ENCODE measurements at regions not wholly inside any gene's neighbourhood (a gene's known extent, or its start where the extent isn't known, plus 50 kb on each side); places are given as distances from the start of the nearest gene placed in this dataset.

DNA sequence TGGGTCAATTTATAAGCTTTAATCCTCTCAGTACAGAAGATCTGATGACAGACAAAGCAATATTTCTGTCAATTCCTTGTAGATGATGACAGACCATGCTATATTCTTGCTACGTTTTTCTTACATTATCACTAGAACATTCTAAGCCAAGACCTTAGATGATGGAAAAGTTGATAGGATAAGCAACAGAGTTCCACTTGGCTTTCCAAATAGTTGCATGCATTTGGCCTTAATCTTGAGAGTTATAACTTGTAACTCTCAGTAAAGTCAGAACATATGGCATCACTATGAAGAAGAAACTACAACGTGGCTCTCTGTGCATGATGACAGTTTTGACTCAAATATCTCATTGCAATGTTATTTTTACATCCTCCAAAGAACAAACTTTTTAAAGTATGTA, 544.3 kb upstream of the LRRC4C start:
- DNase-seq: no peak
- H3K27ac Mint-ChIP-seq: no peak overlapping the region
- no peaks in the 10 kb centered on the region for H3K27me3 Mint-ChIP-seq
- H3K9me3 Mint-ChIP-seq: peaks cover 11 to 13% of the 10 kb centered on the region in 2 donors
- ATAC-seq: no peak
- H3K4me1 Mint-ChIP-seq: no peaks in the 10 kb centered on the region
- no peak overlapping the region for H3K4me3 Mint-ChIP-seq

- DNase-seq (no peak), ATAC-seq (no peak)
- Mint-ChIP-seq H3K4me3 (no peak overlapping the region), H3K4me1 (no peaks in the 10 kb centered on the region), H3K9me3 (peaks cover 26 to 29% of the 10 kb centered on the region in 2 donors), H3K27me3 (no peaks in the 10 kb centered on the region), H3K27ac (no peak overlapping the region)
Observed at GRCh38 chr11:42006766-42007165, 547.3 kb upstream of the LRRC4C start.

GRCh38 chr11:42012271-42012670, 552.8 kb upstream of the LRRC4C start:
- no peak for ATAC-seq
- DNase-seq: no peak
- Mint-ChIP-seq H3K27ac (no peak overlapping the region), H3K4me3 (no peak overlapping the region), H3K9me3 (peaks cover 24 to 33% of the 10 kb centered on the region in 2 donors), H3K4me1 (no peaks in the 10 kb centered on the region), H3K27me3 (no peaks in the 10 kb centered on the region)

DNA sequence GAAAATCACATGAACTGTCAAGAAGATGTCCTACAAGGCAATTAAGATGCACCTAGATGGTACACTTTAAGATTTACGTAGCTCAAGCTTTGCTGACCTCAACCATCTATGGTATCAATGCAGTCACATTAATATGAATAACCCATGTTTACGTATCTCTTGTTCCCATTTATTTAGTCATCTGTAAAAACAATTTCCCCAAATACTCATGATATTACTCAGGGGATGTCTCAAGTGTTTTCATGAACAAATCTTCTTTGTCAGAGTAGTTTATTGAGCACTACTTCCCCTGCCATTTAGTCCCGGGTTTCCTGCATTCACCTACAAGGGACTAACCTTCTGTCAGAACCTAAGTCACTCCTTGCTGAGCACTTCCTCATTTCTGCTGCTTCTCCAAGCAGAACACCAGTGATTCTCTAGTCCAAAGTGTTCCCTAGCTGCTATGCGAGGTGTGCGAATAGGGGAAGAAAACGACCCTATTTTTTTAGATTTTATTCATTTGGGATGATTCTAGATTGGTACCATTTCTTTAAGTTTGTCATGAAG, 554.3 kb upstream of the LRRC4C start:
- H3K9me3 Mint-ChIP-seq: peaks cover 23 to 32% of the 10 kb centered on the region in 2 donors

GRCh38 chr11:42021911-42022310, 562.5 kb upstream of the LRRC4C start:
- no peaks in the 10 kb centered on the region for H3K4me1 Mint-ChIP-seq
- no peak for ATAC-seq
- H3K27me3 Mint-ChIP-seq: no peaks in the 10 kb centered on the region
- peaks cover 27 to 43% of the 10 kb centered on the region in 2 donors for H3K9me3 Mint-ChIP-seq
- no peak for DNase-seq
- no peak overlapping the region for H3K27ac Mint-ChIP-seq
- no peak overlapping the region for H3K4me3 Mint-ChIP-seq

More for the DNA sequence above, 554.3 kb upstream of the LRRC4C start:
- H3K4me1 Mint-ChIP-seq: no peaks in the 10 kb centered on the region
- DNase-seq (no peak), ATAC-seq (no peak)
- H3K4me3 Mint-ChIP-seq: no peak overlapping the region
- no peak overlapping the region for H3K27ac Mint-ChIP-seq
- H3K27me3 Mint-ChIP-seq: no peaks in the 10 kb centered on the region

GRCh38 chr11:42023267-42023666, 563.8 kb upstream of the LRRC4C start:
- Mint-ChIP-seq H3K9me3 (peaks cover 34 to 47% of the 10 kb centered on the region in 2 donors), H3K4me3 (no peak overlapping the region), H3K27me3 (no peaks in the 10 kb centered on the region), H3K27ac (no peak overlapping the region), H3K4me1 (no peaks in the 10 kb centered on the region)
- no peak for ATAC-seq
- DNase-seq: no peak

DNA sequence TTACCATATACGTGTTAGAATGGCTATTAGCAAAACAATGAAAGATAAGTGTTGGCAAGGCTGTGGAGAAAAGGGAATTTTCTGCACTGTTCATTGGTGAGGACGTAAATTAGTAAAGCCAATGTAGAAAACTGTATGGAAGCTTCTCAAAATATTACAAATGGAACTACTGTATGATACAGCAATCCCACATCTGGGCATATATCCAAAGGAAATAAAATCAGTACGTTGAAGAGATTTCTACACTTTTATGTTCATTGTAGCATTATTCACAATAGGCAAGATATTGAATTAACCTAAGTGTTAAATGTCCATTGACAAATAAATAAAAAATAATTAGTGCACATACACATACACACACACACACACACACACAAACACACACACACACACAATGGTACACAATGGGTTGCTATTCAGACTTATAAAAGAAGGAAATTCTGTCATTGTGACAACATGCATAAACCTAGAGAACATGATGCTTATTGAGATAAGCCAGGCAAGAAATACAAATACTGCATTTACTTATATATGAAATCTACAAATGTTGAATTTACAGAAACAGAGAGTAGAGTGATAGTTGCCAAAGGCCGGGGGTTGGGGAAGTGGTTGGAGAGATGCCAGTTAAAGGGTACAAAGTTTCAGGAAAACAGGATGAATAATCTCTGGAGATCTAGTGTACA, 565.8 kb upstream of the LRRC4C start:
- Mint-ChIP-seq H3K4me3 (no peak overlapping the region), H3K9me3 (peaks cover 33 to 45% of the 10 kb centered on the region in 2 donors), H3K4me1 (no peaks in the 10 kb centered on the region), H3K27me3 (no peaks in the 10 kb centered on the region), H3K27ac (no peak overlapping the region)
- DNase-seq: no peak
- ATAC-seq: no peak

DNA sequence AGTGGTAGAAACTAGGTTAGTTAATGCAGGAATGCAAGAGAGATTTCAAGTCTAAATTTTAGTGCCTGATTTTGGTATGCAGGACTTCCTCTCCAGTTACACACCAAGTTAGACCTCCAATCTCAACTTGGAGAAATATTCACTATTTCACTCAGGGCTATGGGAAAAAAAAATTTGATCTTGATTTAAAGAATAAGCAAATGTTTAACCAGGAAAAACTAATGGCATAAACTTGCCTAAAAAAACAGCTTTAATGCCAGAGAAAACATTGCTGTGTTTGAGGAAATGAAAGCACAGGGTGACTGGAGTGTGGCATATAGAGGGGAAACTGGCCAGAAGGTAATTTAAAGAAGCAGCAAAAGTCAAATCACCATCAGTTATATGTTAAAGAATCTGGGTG, 575.4 kb upstream of the LRRC4C start:
- Mint-ChIP-seq H3K4me1 (no peaks in the 10 kb centered on the region), H3K27ac (no peak overlapping the region), H3K4me3 (no peak overlapping the region), H3K27me3 (no peaks in the 10 kb centered on the region), H3K9me3 (peaks cover 4 to 8% of the 10 kb centered on the region in 2 donors)
- no peak for ATAC-seq
- DNase-seq: no peak

GRCh38 chr11:42036201-42036600, 576.7 kb upstream of the LRRC4C start:
- Mint-ChIP-seq H3K9me3 (peaks cover 4 to 8% of the 10 kb centered on the region in 2 donors), H3K27me3 (no peaks in the 10 kb centered on the region), H3K4me3 (no peak overlapping the region), H3K4me1 (no peaks in the 10 kb centered on the region), H3K27ac (no peak overlapping the region)
- no peak for DNase-seq
- ATAC-seq: no peak

GRCh38 chr11:42043312-42043711, 583.9 kb upstream of the LRRC4C start:
- no peak overlapping the region for H3K4me3 Mint-ChIP-seq
- H3K27ac Mint-ChIP-seq: no peak overlapping the region
- H3K27me3 Mint-ChIP-seq: no peaks in the 10 kb centered on the region
- ATAC-seq: no peak
- H3K9me3 Mint-ChIP-seq: peaks cover 7 to 16% of the 10 kb centered on the region in 2 donors
- H3K4me1 Mint-ChIP-seq: no peaks in the 10 kb centered on the region
- DNase-seq: no peak

DNA sequence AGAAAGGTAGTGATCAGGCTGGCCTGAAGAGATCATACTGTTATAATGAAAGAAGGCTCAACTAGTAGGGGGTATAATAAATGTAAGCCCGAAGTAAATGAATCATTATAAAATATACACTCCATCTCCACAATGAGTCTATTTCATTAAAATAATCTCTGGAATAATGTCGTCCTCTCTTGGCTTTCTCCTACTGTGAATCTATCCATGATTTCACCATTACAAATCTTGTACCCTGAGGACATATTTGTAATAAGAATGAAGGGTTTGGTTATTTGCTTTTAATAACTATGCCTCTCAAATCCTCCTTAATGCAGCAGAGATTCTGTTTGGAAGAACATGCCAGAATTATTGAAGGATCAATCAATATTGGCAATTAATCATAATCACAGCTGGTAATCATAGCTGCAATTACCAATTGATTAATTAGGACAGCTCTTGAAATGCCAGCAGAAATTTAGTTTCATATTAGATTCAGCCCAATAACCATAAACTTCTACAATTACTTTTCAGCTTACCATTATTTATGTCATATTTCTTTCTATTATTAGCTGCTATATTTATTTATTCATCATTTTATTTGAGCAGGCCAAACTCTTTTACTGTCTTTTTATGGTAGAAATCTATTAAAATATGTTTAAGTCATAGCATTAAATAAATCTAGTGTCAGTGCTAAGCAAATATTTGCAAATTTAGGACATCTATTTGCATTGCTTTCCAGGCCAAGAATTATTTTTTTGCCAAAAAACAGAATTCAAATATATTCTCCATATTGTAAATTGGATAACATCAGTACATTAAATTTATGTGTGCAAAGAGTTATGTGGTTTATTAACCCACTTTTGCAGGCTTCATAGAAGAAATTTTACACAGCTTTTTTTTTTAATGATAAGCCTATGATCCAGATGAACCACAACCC, 588.4 kb upstream of the LRRC4C start:
- H3K4me1 Mint-ChIP-seq: no peaks in the 10 kb centered on the region
- no peak overlapping the region for H3K4me3 Mint-ChIP-seq
- no peaks in the 10 kb centered on the region for H3K27me3 Mint-ChIP-seq
- DNase-seq (no peak), ATAC-seq (no peak)
- H3K9me3 Mint-ChIP-seq: peaks cover 15 to 27% of the 10 kb centered on the region in 2 donors
- no peak overlapping the region for H3K27ac Mint-ChIP-seq

GRCh38 chr11:42049186-42049585, 589.7 kb upstream of the LRRC4C start:
- Mint-ChIP-seq H3K4me1 (no peaks in the 10 kb centered on the region), H3K4me3 (no peak overlapping the region), H3K27me3 (no peaks in the 10 kb centered on the region), H3K9me3 (peaks cover 15 to 25% of the 10 kb centered on the region in 2 donors), H3K27ac (no peak overlapping the region)
- DNase-seq (no peak), ATAC-seq (no peak)

DNA sequence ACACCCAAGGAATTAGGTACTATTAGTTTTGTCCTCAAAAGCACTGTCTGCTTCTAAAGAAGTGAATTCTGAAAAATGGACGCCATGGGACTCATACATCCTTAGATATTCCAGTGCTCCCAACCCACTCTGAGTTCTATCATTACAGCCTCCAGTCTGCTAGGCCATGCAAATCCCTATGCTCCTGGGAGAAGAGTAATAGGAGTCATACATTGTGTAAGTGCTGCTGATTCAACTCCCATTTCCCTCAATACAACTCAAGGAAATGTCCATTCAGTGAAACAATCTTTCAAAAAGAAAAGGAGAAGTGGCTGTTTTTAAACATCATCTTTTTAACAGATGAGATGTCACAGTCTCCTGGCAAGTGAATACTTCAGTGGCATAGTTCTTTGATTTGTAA, 590.2 kb upstream of the LRRC4C start:
- ATAC-seq (no peak), DNase-seq (no peak)
- Mint-ChIP-seq H3K9me3 (peaks cover 11 to 21% of the 10 kb centered on the region in 2 donors), H3K27me3 (no peaks in the 10 kb centered on the region), H3K4me3 (no peak overlapping the region), H3K4me1 (no peaks in the 10 kb centered on the region), H3K27ac (no peak overlapping the region)

DNA sequence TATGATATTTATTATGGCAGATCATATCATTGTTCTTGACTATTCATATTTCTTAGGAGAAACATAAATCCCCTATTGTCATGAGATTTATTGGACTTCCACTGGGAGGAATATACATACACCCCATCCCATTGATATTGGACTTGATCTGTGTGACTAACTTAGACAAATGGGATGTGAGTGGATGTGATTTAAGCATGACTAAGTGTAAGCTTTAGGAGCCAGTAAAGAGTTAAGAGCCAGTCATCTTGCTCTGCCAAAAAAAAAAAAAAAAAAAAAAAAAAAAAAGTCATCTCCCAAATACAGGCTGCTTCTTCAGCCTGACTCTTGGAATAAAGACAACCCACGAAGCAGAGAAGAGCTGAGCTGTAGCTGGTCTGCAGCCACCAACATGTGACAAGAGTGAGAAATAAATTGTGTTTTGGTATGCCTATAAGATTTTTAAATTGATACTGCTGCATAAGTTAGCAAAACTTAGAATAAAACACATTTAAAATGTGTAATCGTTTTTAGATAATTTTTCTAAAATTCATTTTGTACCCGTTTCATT, 595.0 kb upstream of the LRRC4C start:
- Mint-ChIP-seq H3K4me1 (no peaks in the 10 kb centered on the region), H3K27ac (no peak overlapping the region), H3K27me3 (no peaks in the 10 kb centered on the region), H3K4me3 (no peak overlapping the region), H3K9me3 (peaks cover 10 to 11% of the 10 kb centered on the region in 2 donors)
- ATAC-seq (no peak), DNase-seq (no peak)

DNA sequence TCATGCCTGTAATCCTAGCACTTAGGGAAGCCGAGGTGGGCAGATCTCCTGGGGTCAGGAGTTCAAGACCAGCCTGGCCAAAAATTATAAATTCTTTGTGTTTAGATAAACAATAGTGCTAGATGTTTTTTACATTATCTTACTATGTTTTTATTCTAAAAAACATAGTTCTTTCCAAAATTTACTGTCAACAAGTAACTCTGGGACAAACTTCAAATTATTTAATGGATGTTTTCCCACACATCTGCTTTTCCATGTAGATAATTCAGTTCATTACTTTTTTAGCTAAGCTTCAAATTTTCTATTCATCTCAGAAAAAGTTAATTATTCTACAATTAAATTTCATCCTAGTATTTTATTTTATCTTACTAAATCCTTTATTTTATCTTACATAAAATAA, 596.2 kb upstream of the LRRC4C start:
- Mint-ChIP-seq H3K9me3 (peaks cover 10 to 11% of the 10 kb centered on the region in 2 donors), H3K4me3 (no peak overlapping the region), H3K4me1 (no peaks in the 10 kb centered on the region), H3K27me3 (no peaks in the 10 kb centered on the region), H3K27ac (no peak overlapping the region)
- no peak for ATAC-seq
- no peak for DNase-seq

DNA sequence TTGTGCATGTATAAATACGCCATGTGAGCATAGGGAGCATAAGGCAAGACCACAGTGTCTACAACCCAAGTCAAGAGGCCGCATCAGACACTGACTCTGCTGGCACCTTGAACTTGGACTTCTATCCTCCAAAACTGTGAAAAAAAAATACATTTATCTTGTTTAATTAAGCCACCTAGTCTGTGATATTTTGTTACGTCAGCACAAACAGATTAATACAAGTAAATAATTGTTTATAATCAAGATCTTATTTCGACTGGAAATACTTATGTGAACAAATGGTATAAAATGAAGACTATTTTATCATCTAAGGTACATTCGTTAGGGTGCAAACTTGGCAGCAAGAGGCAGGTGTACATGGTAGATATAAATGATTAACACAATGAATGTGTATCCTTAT, 599.3 kb upstream of the LRRC4C start:
- no peak overlapping the region for H3K4me3 Mint-ChIP-seq
- no peaks in the 10 kb centered on the region for H3K4me1 Mint-ChIP-seq
- ATAC-seq (no peak), DNase-seq (no peak)
- no peak overlapping the region for H3K27ac Mint-ChIP-seq
- H3K9me3 Mint-ChIP-seq: no peaks in the 10 kb centered on the region
- H3K27me3 Mint-ChIP-seq: no peaks in the 10 kb centered on the region

All from stimulated activated naive CD8-positive, alpha-beta T cell treated with anti-CD3 and anti-CD28 coated beads, Interleukin-15, amount 100 ng/mL, for 72 hours (primary cell).